ENCODE measurements at regions not wholly inside any gene's neighbourhood (a gene's known extent, or its start where the extent isn't known, plus 50 kb on each side); places are given as distances from the start of the nearest gene placed in this dataset.

- TF ChIP-seq CTCF (IDR thresholded peaks at IDR 0.05) (no peak), POLR2A (IDR thresholded peaks at IDR 0.05) (no peak), EP300 (IDR thresholded peaks at IDR 0.05) (no peak)
These were observed 284.8 kb upstream of the FMN2 start for GRCh38 chr1:239806897-239807296.

Measured in ovary (tissue), 3 donors.